ENCODE measurements at regions not wholly inside any gene's neighbourhood (a gene's known extent, or its start where the extent isn't known, plus 50 kb on each side); places are given as distances from the start of the nearest gene placed in this dataset.

DNA sequence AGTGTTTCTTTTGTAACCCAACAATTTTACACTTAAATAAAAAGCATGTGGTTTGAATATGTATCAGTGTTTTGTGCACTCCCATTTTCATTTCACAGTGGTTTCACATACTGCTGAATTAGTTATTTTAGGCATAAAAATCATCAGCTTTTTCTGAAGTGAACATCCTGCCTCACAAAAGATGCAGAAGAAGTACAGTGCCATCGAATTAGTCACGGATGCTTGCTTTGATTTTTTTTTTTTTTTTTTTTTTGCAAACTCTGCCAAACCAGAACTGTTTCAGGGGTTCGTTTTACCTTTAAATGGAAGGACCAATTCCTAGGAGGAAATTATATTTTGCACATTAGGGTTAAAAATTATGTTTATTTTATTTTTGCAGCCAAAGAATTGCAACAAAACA lies 158.6 kb downstream of the RPS12 start:
- Histone ChIP-seq H3K23me2 (ENCODE audit: low read depth, low read length) (no peaks in the 10 kb centered on the region), H3K18ac (ENCODE audit: extremely low read depth, low read length) (no peak overlapping the region), H2BK120ac (replicated peaks; ENCODE audit: low read depth, low read length) (no peak overlapping the region), H4K91ac (replicated peaks; ENCODE audit: insufficient read length, low read length) (no peak overlapping the region), H2AFZ (ENCODE audit: low read length) (no peak overlapping the region), H3K9me3 (ENCODE audit: insufficient read depth in 2 of 2, low read depth in 1 of 2, low read length in 1 of 2) (no peaks in the 10 kb centered on the region), H3K56ac (replicated peaks; ENCODE audit: insufficient read length, low read depth, low read length) (no peak overlapping the region), H2AK5ac (ENCODE audit: low read depth, low read length) (no peak overlapping the region), H3K4me2 (ENCODE audit: insufficient read depth in 1 of 2, low read depth in 2 of 2, low read length in 2 of 2) (no peak overlapping the region), H3K4me1 (replicated peaks in 1 of 4; ENCODE audit: control insufficient read depth in 3 of 4, insufficient read depth in 4 of 4, low read length in 3 of 4) (peaks cover 0 to 3% (median 0%) of the 10 kb centered on the region in 4 experiments; a peak in 1 of 7 replicates), H4K5ac (ENCODE audit: insufficient read length, low read depth, low read length) (no peak overlapping the region), H4K20me1 (replicated peaks in 1 of 2; ENCODE audit: control insufficient read depth in 1 of 2, insufficient read depth in 2 of 2, low read length in 2 of 2) (no peaks in the 10 kb centered on the region), H3K23ac (ENCODE audit: insufficient read length) (no peak overlapping the region), H2BK20ac (ENCODE audit: low read length) (no peak overlapping the region), H3K9ac (replicated peaks in 1 of 4; ENCODE audit: extremely low read depth in 1 of 4, low read depth in 3 of 4, low read length in 3 of 4) (no peak overlapping the region), H3K79me2 (ENCODE audit: control insufficient read depth in 1 of 2, insufficient read depth in 2 of 2, low read length in 2 of 2) (no peaks in the 10 kb centered on the region), H3K4me3 (ENCODE audit: extremely low read depth in 1 of 4, insufficient read depth in 2 of 4, low read depth in 3 of 4, low read length in 4 of 4) (no peak overlapping the region), H3K4ac (replicated peaks; ENCODE audit: insufficient read length, low read depth, low read length) (no peak overlapping the region), H2BK15ac (ENCODE audit: low read length) (no peak overlapping the region), H4K8ac (ENCODE audit: extremely low read depth, insufficient read depth, low read length) (no peak overlapping the region), H2BK12ac (ENCODE audit: low read depth, low read length) (no peak overlapping the region), H3K27ac (ENCODE audit: low read depth, low read length) (no peak overlapping the region), H3K27me3 (replicated peaks in 1 of 4; ENCODE audit: control insufficient read depth in 3 of 4, extremely low read depth in 1 of 4, insufficient read depth in 3 of 4, low read length in 3 of 4) (no peaks in the 10 kb centered on the region), H3K14ac (ENCODE audit: insufficient read length) (no peak overlapping the region), H3K79me1 (ENCODE audit: low read depth, low read length) (no peaks in the 10 kb centered on the region), H2BK5ac (ENCODE audit: low read depth, low read length) (no peak overlapping the region), H3K36me3 (ENCODE audit: control insufficient read depth in 2 of 4, insufficient read depth in 4 of 4, low read length in 3 of 4) (no peaks in the 10 kb centered on the region)
- ChIA-PET CTCF (ENCODE audit: partially characterized antibody) (interaction anchor here (0.7 to 6.8 kb wide), 5 partner anchors 11 to 639 kb away, joined by 3 to 38 read pairs (median 4); partner anchors contain the start of gene SLC18B1), POLR2A (ENCODE audit: partially characterized antibody) (no interaction called here)
- no peak for DNase-seq (ENCODE audit: low read depth in 1 of 2, low spot score in 2 of 2)
- WGBS, 2 experiments (ENCODE audit: extremely low coverage in 1 of 2, insufficient coverage in 1 of 2, insufficient read length in 1 of 2, insufficient replicate concordance in 2 of 2, low coverage in 1 of 2, low lambda C conversion rate in 2 of 2, missing lambda C conversion rate in 1 of 2), result 76% methylated on average over 3 of the region's 3 CpGs; no CpG with 5 or more reads in 1 of the 2 experiments
- TF ChIP-seq KDM5A (IDR thresholded peaks at IDR 0.05; ENCODE audit: low read length) (no peak), NANOG (IDR thresholded peaks at IDR 0.05; ENCODE audit: insufficient read depth, low read depth, low read length, poor library complexity, severe bottlenecking) (no peak), RFX5 (IDR thresholded peaks at IDR 0.05; ENCODE audit: borderline replicate concordance, low read depth, low read length) (no peak), SP4 (IDR thresholded peaks at IDR 0.05; ENCODE audit: low read length) (no peak), EZH2 (IDR thresholded peaks at IDR 0.05; ENCODE audit: low read depth, low read length, severe bottlenecking) (no peak), ATF2 (IDR thresholded peaks at IDR 0.05; ENCODE audit: low read length) (no peak), YY1 (IDR thresholded peaks at IDR 0.05; ENCODE audit: low read depth, low read length) (no peak), SIRT6 (IDR thresholded peaks at IDR 0.05; ENCODE audit: low read length) (no peak)
- FAIRE-seq, result no peak

All from H1 (cell line).